GM19395 (cell line): ENCODE measurements at regions not wholly inside any gene's neighbourhood (a gene's known extent, or its start where the extent isn't known, plus 50 kb on each side); places are given as distances from the start of the nearest gene placed in this dataset.

Experiments
- ATAC-seq: cut with Tn5 transposase; IDR thresholded peaks from one replicate; pipeline ENCODE4 v1.9.1; 2021; ENCODE audit warnings: mild to moderate bottlenecking, moderate library complexity; ENCODE audit not compliant: unreplicated experiment

GRCh38 chr17:72588961-72589360, 468.1 kb downstream of the SOX9 start:
- ATAC-seq, result no peak

GRCh38 chr17:72590382-72590781, 469.6 kb downstream of the SOX9 start:
- no peak for ATAC-seq

GRCh38 chr17:72590882-72591281, 470.1 kb downstream of the SOX9 start:
- no peak for ATAC-seq

GRCh38 chr17:72591289-72592241, 470.7 kb downstream of the SOX9 start:
- ATAC-seq, result no peak

- ATAC-seq, result peak; percentile 67
Measured at GRCh38 chr17:72592242-72592966, 471.6 kb downstream of the SOX9 start.

- ATAC-seq, result no peak
Measured at GRCh38 chr17:72592967-72593325, 472.1 kb downstream of the SOX9 start.

GRCh38 chr17:72594248-72594647, 473.4 kb downstream of the SOX9 start:
- ATAC-seq, result no peak
